ENCODE measurements at regions not wholly inside any gene's neighbourhood (a gene's known extent, or its start where the extent isn't known, plus 50 kb on each side); places are given as distances from the start of the nearest gene placed in this dataset.

- TF ChIP-seq POLR2A (IDR thresholded peaks at IDR 0.05; ENCODE audit: low read length) (no peak), GATA1 (IDR thresholded peaks at IDR 0.05; ENCODE audit: low read depth, low read length) (no peak)
- no peak for DNase-seq
Observed at GRCh38 chr13:33381180-33381579, 95.6 kb upstream of the STARD13 start.

- no peak for TF ChIP-seq GATA1 (IDR thresholded peaks at IDR 0.05; ENCODE audit: low read depth, low read length)
- TF ChIP-seq POLR2A (IDR thresholded peaks at IDR 0.05; ENCODE audit: low read length) = no peak
- no peak for DNase-seq
Observed at GRCh38 chr13:33381906-33382305, 96.4 kb upstream of the STARD13 start.

GRCh38 chr13:33383724-33384577 is 98.4 kb upstream of the STARD13 start:
- no peak for TF ChIP-seq POLR2A (IDR thresholded peaks at IDR 0.05; ENCODE audit: low read length)
- no peak for TF ChIP-seq GATA1 (IDR thresholded peaks at IDR 0.05; ENCODE audit: low read depth, low read length)
- DNase-seq = no peak

- DNase-seq = no peak
- no peak for TF ChIP-seq GATA1 (IDR thresholded peaks at IDR 0.05; ENCODE audit: low read depth, low read length)
- TF ChIP-seq POLR2A (IDR thresholded peaks at IDR 0.05; ENCODE audit: low read length) = no peak
Observed at GRCh38 chr13:33388286-33388998, 102.9 kb upstream of the STARD13 start.

GRCh38 chr13:33392794-33393405 is 107.3 kb upstream of the STARD13 start:
- TF ChIP-seq GATA1 (IDR thresholded peaks at IDR 0.05; ENCODE audit: low read depth, low read length) (no peak), POLR2A (IDR thresholded peaks at IDR 0.05; ENCODE audit: low read length) (no peak)
- no peak for DNase-seq

GRCh38 chr13:33394294-33394932 is 108.9 kb upstream of the STARD13 start:
- no peak for DNase-seq
- no peak for TF ChIP-seq GATA1 (IDR thresholded peaks at IDR 0.05; ENCODE audit: low read depth, low read length)
- TF ChIP-seq POLR2A (IDR thresholded peaks at IDR 0.05; ENCODE audit: low read length) = no peak

- DNase-seq = no peak
- TF ChIP-seq GATA1 (IDR thresholded peaks at IDR 0.05; ENCODE audit: low read depth, low read length) (no peak), POLR2A (IDR thresholded peaks at IDR 0.05; ENCODE audit: low read length) (no peak)
Observed at GRCh38 chr13:33401238-33401637, 115.7 kb upstream of the STARD13 start.

GRCh38 chr13:33402975-33403374 is 117.4 kb upstream of the STARD13 start:
- DNase-seq = no peak
- TF ChIP-seq POLR2A (IDR thresholded peaks at IDR 0.05; ENCODE audit: low read length) (no peak), GATA1 (IDR thresholded peaks at IDR 0.05; ENCODE audit: low read depth, low read length) (no peak)

- TF ChIP-seq GATA1 (IDR thresholded peaks at IDR 0.05; ENCODE audit: low read depth, low read length) = no peak
- DNase-seq = no peak
Observed at GRCh38 chr13:33403807-33404362, 118.3 kb upstream of the STARD13 start.

- DNase-seq = no peak
- TF ChIP-seq POLR2A (IDR thresholded peaks at IDR 0.05; ENCODE audit: low read length) = no peak
- no peak for TF ChIP-seq GATA1 (IDR thresholded peaks at IDR 0.05; ENCODE audit: low read depth, low read length)
Observed at GRCh38 chr13:33405371-33405770, 119.8 kb upstream of the STARD13 start.

GRCh38 chr13:33409673-33410510 is 124.3 kb upstream of the STARD13 start:
- DNase-seq = no peak
- no peak for TF ChIP-seq GATA1 (IDR thresholded peaks at IDR 0.05; ENCODE audit: low read depth, low read length)
- TF ChIP-seq POLR2A (IDR thresholded peaks at IDR 0.05; ENCODE audit: low read length) = no peak

- TF ChIP-seq GATA1 (IDR thresholded peaks at IDR 0.05; ENCODE audit: low read depth, low read length) = no peak
- TF ChIP-seq POLR2A (IDR thresholded peaks at IDR 0.05; ENCODE audit: low read length) = no peak
- DNase-seq = no peak
Observed at GRCh38 chr13:33410619-33411018, 125.1 kb upstream of the STARD13 start.

- TF ChIP-seq GATA1 (IDR thresholded peaks at IDR 0.05; ENCODE audit: low read depth, low read length) (no peak), POLR2A (IDR thresholded peaks at IDR 0.05; ENCODE audit: low read length) (no peak)
- no peak for DNase-seq
Observed at GRCh38 chr13:33411312-33411711, 125.8 kb upstream of the STARD13 start.
